ENCODE measurements at regions not wholly inside any gene's neighbourhood (a gene's known extent, or its start where the extent isn't known, plus 50 kb on each side); places are given as distances from the start of the nearest gene placed in this dataset.

DNA sequence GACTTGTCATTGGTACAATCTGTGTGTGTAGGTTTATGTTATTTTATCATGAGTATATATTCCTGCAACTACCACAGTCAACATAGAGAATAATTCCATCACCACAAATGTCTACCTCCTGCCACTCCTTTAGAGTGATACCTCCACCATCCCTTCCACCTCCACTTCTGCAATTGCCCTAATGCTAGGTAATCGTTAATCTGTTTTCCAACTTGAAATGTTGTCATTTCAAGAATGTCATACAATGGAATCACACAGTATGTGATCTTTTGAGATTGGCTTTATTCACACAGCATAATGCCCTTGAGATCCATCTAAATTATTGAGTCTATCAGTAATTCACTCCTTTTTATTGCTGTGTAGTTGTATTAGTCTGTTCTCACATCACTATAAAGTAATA lies 414.8 kb upstream of the C16orf82 start:
- H4K20me1 ChIP-seq (ENCODE audit: insufficient read depth) = no peaks in the 10 kb centered on the region
- no peak overlapping the region for H3K4me2 ChIP-seq
- H3K27me3 ChIP-seq (ENCODE audit: insufficient read depth, low read depth) = no peaks in the 10 kb centered on the region
- no peak overlapping the region for H2AFZ ChIP-seq (ENCODE audit: low read depth)
- no peaks in the 10 kb centered on the region for H3K79me2 ChIP-seq (ENCODE audit: insufficient read depth, low read depth)
- H3K27ac ChIP-seq = no peak overlapping the region
- H3K36me3 ChIP-seq (ENCODE audit: insufficient read depth) = no peaks in the 10 kb centered on the region
- no peak overlapping the region for H3K9ac ChIP-seq
- no peaks in the 10 kb centered on the region for H3K4me1 ChIP-seq (ENCODE audit: low read depth, poor library complexity, severe bottlenecking)
- no peak overlapping the region for H3K4me3 ChIP-seq (IDR thresholded peaks at IDR 0.05; ENCODE audit: insufficient read depth, low read depth, low read length)
- TF ChIP-seq, protein P1, sequence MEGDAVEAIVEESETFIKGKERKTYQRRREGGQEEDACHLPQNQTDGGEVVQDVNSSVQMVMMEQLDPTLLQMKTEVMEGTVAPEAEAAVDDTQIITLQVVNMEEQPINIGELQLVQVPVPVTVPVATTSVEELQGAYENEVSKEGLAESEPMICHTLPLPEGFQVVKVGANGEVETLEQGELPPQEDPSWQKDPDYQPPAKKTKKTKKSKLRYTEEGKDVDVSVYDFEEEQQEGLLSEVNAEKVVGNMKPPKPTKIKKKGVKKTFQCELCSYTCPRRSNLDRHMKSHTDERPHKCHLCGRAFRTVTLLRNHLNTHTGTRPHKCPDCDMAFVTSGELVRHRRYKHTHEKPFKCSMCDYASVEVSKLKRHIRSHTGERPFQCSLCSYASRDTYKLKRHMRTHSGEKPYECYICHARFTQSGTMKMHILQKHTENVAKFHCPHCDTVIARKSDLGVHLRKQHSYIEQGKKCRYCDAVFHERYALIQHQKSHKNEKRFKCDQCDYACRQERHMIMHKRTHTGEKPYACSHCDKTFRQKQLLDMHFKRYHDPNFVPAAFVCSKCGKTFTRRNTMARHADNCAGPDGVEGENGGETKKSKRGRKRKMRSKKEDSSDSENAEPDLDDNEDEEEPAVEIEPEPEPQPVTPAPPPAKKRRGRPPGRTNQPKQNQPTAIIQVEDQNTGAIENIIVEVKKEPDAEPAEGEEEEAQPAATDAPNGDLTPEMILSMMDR (conservative IDR thresholded peaks at IDR 0.05; ENCODE audit: low read depth, low read length) = no peak

DNA sequence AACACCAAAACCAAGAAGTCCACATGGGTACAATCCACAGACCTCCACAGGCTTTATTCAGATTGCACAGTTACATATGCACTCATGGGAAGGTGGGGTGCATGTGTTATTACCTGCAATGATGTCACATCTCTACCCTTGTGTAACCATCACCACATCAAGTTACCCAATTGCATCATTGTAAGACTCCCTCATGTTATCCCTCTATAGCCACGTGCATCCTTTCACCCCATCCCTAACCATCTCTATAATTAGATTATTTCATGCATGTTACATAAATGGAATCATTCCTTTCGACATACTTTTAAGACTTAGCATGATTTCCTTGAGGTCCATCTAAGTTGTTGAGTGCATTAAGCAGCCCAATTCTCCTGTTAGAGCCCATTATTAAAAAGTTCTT lies 408.2 kb upstream of the C16orf82 start:
- no peak overlapping the region for H3K9ac ChIP-seq
- H3K36me3 ChIP-seq (ENCODE audit: insufficient read depth) = no peaks in the 10 kb centered on the region
- H3K4me1 ChIP-seq (ENCODE audit: low read depth, poor library complexity, severe bottlenecking) = no peaks in the 10 kb centered on the region
- no peaks in the 10 kb centered on the region for H3K27me3 ChIP-seq (ENCODE audit: insufficient read depth, low read depth)
- no peaks in the 10 kb centered on the region for H4K20me1 ChIP-seq (ENCODE audit: insufficient read depth)
- no peak overlapping the region for H3K27ac ChIP-seq
- H3K4me3 ChIP-seq (IDR thresholded peaks at IDR 0.05; ENCODE audit: insufficient read depth, low read depth, low read length) = no peak overlapping the region
- H3K4me2 ChIP-seq = no peak overlapping the region
- H2AFZ ChIP-seq (ENCODE audit: low read depth) = no peak overlapping the region
- H3K79me2 ChIP-seq (ENCODE audit: insufficient read depth, low read depth) = no peaks in the 10 kb centered on the region
- TF ChIP-seq, protein P1 (conservative IDR thresholded peaks at IDR 0.05; ENCODE audit: low read depth, low read length) = no peak

DNA sequence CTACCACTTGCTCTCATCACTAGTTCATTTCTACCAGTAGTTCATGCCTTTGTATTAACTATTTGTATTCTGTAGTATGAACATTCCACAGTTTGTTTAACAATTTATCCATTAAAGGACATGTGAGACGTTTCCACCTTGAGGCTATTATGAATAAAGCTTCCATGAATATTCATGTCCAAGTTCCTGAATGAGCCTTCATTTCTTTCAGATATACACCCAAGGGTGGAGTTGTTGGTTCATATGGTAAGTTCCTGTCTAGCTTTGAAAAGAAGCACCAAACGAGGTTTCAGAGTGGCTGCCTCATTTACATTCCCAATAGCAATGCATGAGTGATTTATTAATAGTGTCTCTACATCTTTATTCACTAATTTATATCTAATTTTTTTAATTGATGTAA lies 407.8 kb upstream of the C16orf82 start:
- TF ChIP-seq, protein P1 (conservative IDR thresholded peaks at IDR 0.05; ENCODE audit: low read depth, low read length) = no peak
- no peak overlapping the region for H2AFZ ChIP-seq (ENCODE audit: low read depth)
- H3K9ac ChIP-seq = no peak overlapping the region
- H3K4me3 ChIP-seq (IDR thresholded peaks at IDR 0.05; ENCODE audit: insufficient read depth, low read depth, low read length) = no peak overlapping the region
- H3K27ac ChIP-seq = no peak overlapping the region
- H3K79me2 ChIP-seq (ENCODE audit: insufficient read depth, low read depth) = no peaks in the 10 kb centered on the region
- no peak overlapping the region for H3K4me2 ChIP-seq
- H3K36me3 ChIP-seq (ENCODE audit: insufficient read depth) = no peaks in the 10 kb centered on the region
- H4K20me1 ChIP-seq (ENCODE audit: insufficient read depth) = no peaks in the 10 kb centered on the region
- H3K4me1 ChIP-seq (ENCODE audit: low read depth, poor library complexity, severe bottlenecking) = no peaks in the 10 kb centered on the region
- no peaks in the 10 kb centered on the region for H3K27me3 ChIP-seq (ENCODE audit: insufficient read depth, low read depth)

DNA sequence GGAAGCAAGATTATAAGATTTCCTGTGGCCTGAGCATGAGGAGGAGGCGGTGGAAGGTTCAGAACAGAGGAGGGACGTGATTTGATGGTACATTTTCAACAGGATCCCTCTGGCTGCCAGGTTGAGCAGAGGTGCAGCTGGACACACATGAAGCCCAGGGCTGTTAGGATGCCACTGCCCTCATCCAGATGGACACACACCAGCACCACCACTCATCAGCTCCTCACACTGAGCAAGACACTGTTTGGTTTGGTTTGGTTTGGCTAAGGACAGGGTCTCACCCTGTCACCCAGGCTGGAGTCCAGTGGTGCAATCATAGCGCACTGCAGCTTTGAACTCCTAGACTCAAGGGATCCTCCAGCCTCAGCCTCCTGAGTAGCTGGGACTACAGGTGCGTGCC lies 402.6 kb upstream of the C16orf82 start:
- Histone ChIP-seq H3K27ac (no peak overlapping the region), H3K4me1 (ENCODE audit: low read depth, poor library complexity, severe bottlenecking) (no peaks in the 10 kb centered on the region), H3K4me3 (IDR thresholded peaks at IDR 0.05; ENCODE audit: insufficient read depth, low read depth, low read length) (no peak overlapping the region), H3K36me3 (ENCODE audit: insufficient read depth) (no peaks in the 10 kb centered on the region), H3K4me2 (no peak overlapping the region), H3K79me2 (ENCODE audit: insufficient read depth, low read depth) (no peaks in the 10 kb centered on the region), H3K9ac (no peak overlapping the region), H4K20me1 (ENCODE audit: insufficient read depth) (no peaks in the 10 kb centered on the region), H2AFZ (ENCODE audit: low read depth) (no peak overlapping the region), H3K27me3 (ENCODE audit: insufficient read depth, low read depth) (no peaks in the 10 kb centered on the region)
- TF ChIP-seq, protein P1 (conservative IDR thresholded peaks at IDR 0.05; ENCODE audit: low read depth, low read length) = no peak
